HG02571 (cell line): ENCODE measurements at regions not wholly inside any gene's neighbourhood (a gene's known extent, or its start where the extent isn't known, plus 50 kb on each side); places are given as distances from the start of the nearest gene placed in this dataset.

Experiments used
- ATAC-seq: cut with Tn5 transposase; IDR thresholded peaks from one replicate; pipeline ENCODE4 v1.9.1; 2021; ENCODE audit warnings: mild to moderate bottlenecking, moderate library complexity; ENCODE audit not compliant: unreplicated experiment

GRCh38 chr18:53937037-53937436 is 287.4 kb downstream of the MBD2 start:
- no peak for ATAC-seq

- no peak for ATAC-seq
These were observed 288.7 kb downstream of the MBD2 start for GRCh38 chr18:53935803-53936202.

GRCh38 chr18:53935399-53935798 is 289.1 kb downstream of the MBD2 start:
- no peak for ATAC-seq

- ATAC-seq: no peak
These were observed 304.0 kb downstream of the MBD2 start for GRCh38 chr18:53920312-53921075.

- ATAC-seq: no peak
These were observed 306.4 kb downstream of the MBD2 start for GRCh38 chr18:53918091-53918490.

GRCh38 chr18:53911200-53911599 is 313.3 kb downstream of the MBD2 start:
- no peak for ATAC-seq

- ATAC-seq: peak; percentile 61
These were observed 314.8 kb downstream of the MBD2 start for GRCh38 chr18:53909668-53910067.

GRCh38 chr18:53907921-53908320 is 316.5 kb downstream of the MBD2 start:
- no peak for ATAC-seq

- no peak for ATAC-seq
These were observed 317.8 kb downstream of the MBD2 start for GRCh38 chr18:53906681-53907080.

GRCh38 chr18:53894675-53895442 is 329.6 kb downstream of the MBD2 start:
- ATAC-seq: no peak

- ATAC-seq: no peak
These were observed 337.0 kb downstream of the MBD2 start for GRCh38 chr18:53887447-53887846.

GRCh38 chr18:53886058-53886457 is 338.4 kb downstream of the MBD2 start:
- no peak for ATAC-seq

- no peak for ATAC-seq
These were observed 340.7 kb downstream of the MBD2 start for GRCh38 chr18:53883771-53884170.

- ATAC-seq: no peak
These were observed 350.4 kb downstream of the MBD2 start for GRCh38 chr18:53874103-53874502.

GRCh38 chr18:53864770-53865169 is 359.7 kb downstream of the MBD2 start:
- ATAC-seq: no peak

GRCh38 chr18:53862921-53863320 is 361.5 kb downstream of the MBD2 start:
- no peak for ATAC-seq

- no peak for ATAC-seq
These were observed 363.3 kb downstream of the MBD2 start for GRCh38 chr18:53861185-53861584.

- no peak for ATAC-seq
These were observed 364.7 kb downstream of the MBD2 start for GRCh38 chr18:53859764-53860163.

GRCh38 chr18:53850902-53851301 is 373.6 kb downstream of the MBD2 start:
- no peak for ATAC-seq

- ATAC-seq: no peak
These were observed 380.7 kb downstream of the MBD2 start for GRCh38 chr18:53843763-53844162.

GRCh38 chr18:53843113-53843760 is 381.2 kb downstream of the MBD2 start:
- no peak for ATAC-seq

GRCh38 chr18:53838746-53839145 is 385.7 kb downstream of the MBD2 start:
- no peak for ATAC-seq
